ENCODE measurements at regions not wholly inside any gene's neighbourhood (a gene's known extent, or its start where the extent isn't known, plus 50 kb on each side); places are given as distances from the start of the nearest gene placed in this dataset.

- intact Hi-C loops (cut with micrococcal nuclease) (no loop called here), in situ Hi-C loops (cut with MboI) (no loop called here)
- TF ChIP-seq ZNF717 (CRISPR knock-in tag; IDR thresholded peaks at IDR 0.05) (no peak), RB1 (IDR thresholded peaks at IDR 0.05; ENCODE audit: low read depth) (no peak), PPARD (CRISPR knock-in tag; IDR thresholded peaks at IDR 0.05) (no peak), SMARCA4 (IDR thresholded peaks at IDR 0.05) (no peak), TSC22D4 (tag; IDR thresholded peaks at IDR 0.05) (no peak), TEAD2 (tag; IDR thresholded peaks at IDR 0.05) (no peak), ZNF274 (IDR thresholded peaks at IDR 0.05; ENCODE audit: borderline replicate concordance, low read depth, low read length) (no peak)
- TF ChIP-seq, protein P1, sequence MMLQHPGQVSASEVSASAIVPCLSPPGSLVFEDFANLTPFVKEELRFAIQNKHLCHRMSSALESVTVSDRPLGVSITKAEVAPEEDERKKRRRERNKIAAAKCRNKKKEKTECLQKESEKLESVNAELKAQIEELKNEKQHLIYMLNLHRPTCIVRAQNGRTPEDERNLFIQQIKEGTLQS (IDR thresholded peaks at IDR 0.05), result no peak
- TF ChIP-seq, protein P1 (CRISPR knock-in tag; conservative IDR thresholded peaks at IDR 0.05), result no peak
- FAIRE-seq (no peak), DNase-seq (ENCODE audit: extremely low read depth in 1 of 4, low spot score in 3 of 4) (no peak), ATAC-seq (no peak)
- no peaks in the 10 kb centered on the region for H3K9me1 ChIP-seq (ENCODE audit: control insufficient read depth, insufficient read depth, low read length)
- no peaks in the 10 kb centered on the region for H3K4me1 ChIP-seq (replicated peaks in 1 of 2; ENCODE audit: control insufficient read depth in 2 of 2, insufficient read depth in 2 of 2, low read length in 2 of 2)
- no peaks in the 10 kb centered on the region for H3K27me3 ChIP-seq (ENCODE audit: control insufficient read depth in 2 of 2, insufficient read depth in 2 of 2, low read length in 2 of 2)
- H3K9ac ChIP-seq (ENCODE audit: insufficient read depth in 1 of 2, low read depth in 2 of 2, low read length in 2 of 2), result no peak overlapping the region
- H3K27ac ChIP-seq (ENCODE audit: extremely low read depth, low read depth, low read length), result no peak overlapping the region
- 0% methylated on average over 1 of the region's 1 CpG for WGBS (ENCODE audit: insufficient coverage, low coverage, missing lambda C conversion rate)
- H3K4me2 ChIP-seq (ENCODE audit: insufficient read depth, low read length), result no peak overlapping the region
- H3K4me3 ChIP-seq, result no peak overlapping the region
- ChIA-PET CTCF (ENCODE audit: low intra/inter-chr PET ratio) (no interaction called here), POLR2A (interaction anchor here (0.6 kb wide), 1 partner anchor 150 kb away, joined by 3 read pairs; no protein-coding TSS in a partner anchor)
- BruUV-seq (replicated peaks), result no TSS peak
- no peak overlapping the region for H2AFZ ChIP-seq (ENCODE audit: low read depth, low read length)
- no peaks in the 10 kb centered on the region for H3K9me3 ChIP-seq (replicated peaks; ENCODE audit: control insufficient read depth, insufficient read depth, low read depth, low read length)
- no peaks in the 10 kb centered on the region for H4K20me1 ChIP-seq (replicated peaks; ENCODE audit: control insufficient read depth, insufficient read depth, low read length)
- no peaks in the 10 kb centered on the region for H3K36me3 ChIP-seq (ENCODE audit: control insufficient read depth, insufficient read depth, low read length)
- H3K79me2 ChIP-seq (ENCODE audit: control insufficient read depth, insufficient read depth, low read length), result no peaks in the 10 kb centered on the region
These were observed 318.5 kb downstream of the BCAT1 start for GRCh38 chr12:24630446-24630845.
